H1 (cell line): ENCODE measurements at regions not wholly inside any gene's neighbourhood (a gene's known extent, or its start where the extent isn't known, plus 50 kb on each side); places are given as distances from the start of the nearest gene placed in this dataset.

Experiments used
- CHD2 ChIP-seq: IDR thresholded peaks from 2 replicates; pipeline ENCODE4 v1.6.1; 2012; ENCODE audit warnings: low read length, improper control_type of control experiment
- CTCF ChIP-seq, 3 experiments: IDR thresholded peaks; 1 replicate in 2 of 3; 2 replicates in 1 of 3; pipeline versions ENCODE4 v1.5.1 to v1.6.1; 2011; ENCODE audit warnings: low read length in 3 of 3, mild to moderate bottlenecking in 3 of 3, inconsistent platforms in 2 of 3, low read depth in 1 of 3, moderate library complexity in 1 of 3; ENCODE audit not compliant: insufficient read depth in 1 of 3; ENCODE audit errors: control extremely low read depth in 1 of 3
- EZH2 ChIP-seq: fragments of 200-600 bp; sonication (generic); IDR thresholded peaks from 2 replicates; pipeline ENCODE4 v1.7.1; 2012; ENCODE audit warnings: low read depth, mild to moderate bottlenecking, moderate library complexity, low read length, inconsistent platforms; ENCODE audit not compliant: severe bottlenecking
- MAX ChIP-seq: IDR thresholded peaks from 2 replicates; pipeline ENCODE4 v1.6.1; 2012; ENCODE audit warnings: inconsistent platforms
- POLR2A ChIP-seq, 2 experiments: IDR thresholded peaks; 1 replicate in 1 of 2; 2 replicates in 1 of 2; pipeline ENCODE4 v1.6.1; 2011; ENCODE audit warnings: low read depth in 2 of 2, low read length in 2 of 2, mild to moderate bottlenecking in 2 of 2; ENCODE audit errors: control extremely low read depth in 1 of 2
- RAD21 ChIP-seq, 2 experiments: IDR thresholded peaks in 1 of 2; conservative IDR thresholded peaks in 1 of 2; 2 replicates each; pipeline ENCODE4 v1.6.1; 2011; ENCODE audit warnings: low read depth in 2 of 2, low read length in 2 of 2, improper control_type of control experiment in 1 of 2, inconsistent platforms in 1 of 2, mild to moderate bottlenecking in 1 of 2, moderate library complexity in 1 of 2
- RBBP5 ChIP-seq: IDR thresholded peaks from 2 replicates; pipeline ENCODE4 v1.7.1; 2012; ENCODE audit warnings: low read depth, mild to moderate bottlenecking, inconsistent platforms, low read length, moderate library complexity, borderline replicate concordance
- SP1 ChIP-seq: IDR thresholded peaks from 2 replicates; pipeline ENCODE4 v1.6.1; 2011; ENCODE audit warnings: low read depth, low read length
- SUZ12 ChIP-seq: fragments of 200-600 bp; sonication (generic); IDR thresholded peaks from 2 replicates; pipeline ENCODE4 v1.6.1; 2012; ENCODE audit warnings: mild to moderate bottlenecking, inconsistent platforms, low read length, moderate library complexity, mixed read lengths
- TAF1 ChIP-seq: IDR thresholded peaks from 2 replicates; pipeline ENCODE4 v1.6.1; 2011; ENCODE audit warnings: mild to moderate bottlenecking, low read depth, low read length
- TBP ChIP-seq: IDR thresholded peaks from 2 replicates; pipeline ENCODE4 v1.6.1; 2011; ENCODE audit warnings: low read depth, low read length, improper control_type of control experiment
- TEAD4 ChIP-seq: IDR thresholded peaks from 2 replicates; pipeline ENCODE4 v1.6.1; 2012; ENCODE audit warnings: low read depth, low read length, inconsistent platforms, mixed read lengths
- ZNF274 ChIP-seq: IDR thresholded peaks from 2 replicates; pipeline ENCODE4 v1.7.0; 2012; ENCODE audit warnings: low read length, borderline replicate concordance; ENCODE audit errors: extremely low read depth

GRCh38 chr6:163871616-163872015 lies 457.1 kb downstream of the QKI start:
- TF ChIP-seq TAF1 (no peak), MAX (no peak), CTCF (IDR thresholded peaks at IDR 0.05; ENCODE audit: control extremely low read depth in 1 of 3, insufficient read depth in 1 of 3, low read depth in 1 of 3, low read length in 3 of 3) (no peak), RBBP5 (no peak), SP1 (no peak), TEAD4 (no peak), EZH2 (no peak), ZNF274 (no peak), SUZ12 (no peak), POLR2A (IDR thresholded peaks at IDR 0.05; ENCODE audit: control extremely low read depth in 1 of 2, low read depth in 2 of 2, low read length in 2 of 2) (no peak), CHD2 (no peak), RAD21 (IDR thresholded peaks at IDR 0.05 in 1 of 2, conservative IDR thresholded peaks at IDR 0.05 in 1 of 2; ENCODE audit: low read depth in 2 of 2, low read length in 2 of 2) (no peak), TBP (no peak)
